ENCODE measurements at regions not wholly inside any gene's neighbourhood (a gene's known extent, or its start where the extent isn't known, plus 50 kb on each side); places are given as distances from the start of the nearest gene placed in this dataset.

DNA sequence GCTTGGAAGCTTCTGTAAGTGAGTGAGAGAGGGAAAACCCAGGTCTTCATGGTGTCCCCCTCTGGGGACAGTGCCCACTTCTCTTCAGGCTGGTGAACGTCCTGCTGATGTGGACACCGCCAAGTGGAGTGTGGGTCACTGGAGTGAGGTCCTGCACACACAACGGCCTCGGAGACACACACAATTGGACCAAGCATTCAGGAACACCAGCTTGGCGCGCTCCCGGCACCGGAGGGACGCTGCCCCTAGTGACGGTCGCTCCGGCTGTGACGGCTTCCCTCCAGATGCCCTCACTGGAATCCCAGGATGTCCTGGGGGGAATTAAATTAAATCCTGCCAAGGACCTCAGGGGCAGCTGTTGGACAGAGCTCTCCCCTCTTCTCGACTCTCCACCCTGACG lies 123.1 kb downstream of the ZNF664 start:
- TF ChIP-seq CTCF (conservative IDR thresholded peaks at IDR 0.05 in 1 of 2, IDR thresholded peaks at IDR 0.05 in 1 of 2; ENCODE audit: extremely low read depth in 1 of 2, insufficient read depth in 1 of 2, low read depth in 1 of 2, low read length in 2 of 2) (no peak), EZH2 (IDR thresholded peaks at IDR 0.05; ENCODE audit: borderline replicate concordance, low read length) (no peak)

Data from mammary epithelial cell (primary cell).